ENCODE measurements at regions not wholly inside any gene's neighbourhood (a gene's known extent, or its start where the extent isn't known, plus 50 kb on each side); places are given as distances from the start of the nearest gene placed in this dataset.

DNA sequence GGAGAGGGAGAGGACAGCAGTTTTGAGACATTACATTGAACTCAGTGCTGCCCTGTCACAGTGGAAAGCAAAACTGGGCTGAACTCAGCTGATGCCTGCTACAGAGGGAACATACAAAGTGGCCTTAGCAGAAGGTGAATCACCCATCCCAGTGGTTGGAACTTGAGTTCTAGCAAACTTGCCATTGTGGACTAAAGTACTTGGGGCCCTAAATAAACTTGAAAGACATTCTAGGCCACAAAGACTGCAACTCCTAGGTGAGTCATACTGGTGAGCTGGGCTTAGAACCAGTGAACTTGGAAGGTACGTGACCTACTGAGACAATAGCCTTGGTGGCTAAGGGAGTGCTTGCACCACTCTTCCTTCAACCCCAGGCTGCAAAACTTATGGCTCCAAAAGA lies 155.7 kb upstream of the RIOK2 start:
- TF ChIP-seq, protein P1, sequence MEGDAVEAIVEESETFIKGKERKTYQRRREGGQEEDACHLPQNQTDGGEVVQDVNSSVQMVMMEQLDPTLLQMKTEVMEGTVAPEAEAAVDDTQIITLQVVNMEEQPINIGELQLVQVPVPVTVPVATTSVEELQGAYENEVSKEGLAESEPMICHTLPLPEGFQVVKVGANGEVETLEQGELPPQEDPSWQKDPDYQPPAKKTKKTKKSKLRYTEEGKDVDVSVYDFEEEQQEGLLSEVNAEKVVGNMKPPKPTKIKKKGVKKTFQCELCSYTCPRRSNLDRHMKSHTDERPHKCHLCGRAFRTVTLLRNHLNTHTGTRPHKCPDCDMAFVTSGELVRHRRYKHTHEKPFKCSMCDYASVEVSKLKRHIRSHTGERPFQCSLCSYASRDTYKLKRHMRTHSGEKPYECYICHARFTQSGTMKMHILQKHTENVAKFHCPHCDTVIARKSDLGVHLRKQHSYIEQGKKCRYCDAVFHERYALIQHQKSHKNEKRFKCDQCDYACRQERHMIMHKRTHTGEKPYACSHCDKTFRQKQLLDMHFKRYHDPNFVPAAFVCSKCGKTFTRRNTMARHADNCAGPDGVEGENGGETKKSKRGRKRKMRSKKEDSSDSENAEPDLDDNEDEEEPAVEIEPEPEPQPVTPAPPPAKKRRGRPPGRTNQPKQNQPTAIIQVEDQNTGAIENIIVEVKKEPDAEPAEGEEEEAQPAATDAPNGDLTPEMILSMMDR (IDR thresholded peaks at IDR 0.05): no peak
- TF ChIP-seq POLR2A (IDR thresholded peaks at IDR 0.05): no peak
